ENCODE measurements at regions not wholly inside any gene's neighbourhood (a gene's known extent, or its start where the extent isn't known, plus 50 kb on each side); places are given as distances from the start of the nearest gene placed in this dataset.

- no peaks in the 10 kb centered on the region for H3K4me1 ChIP-seq (ENCODE audit: control insufficient read depth in 2 of 2, insufficient read depth in 1 of 2, low read depth in 1 of 2, low read length in 2 of 2)
- H4K91ac ChIP-seq (ENCODE audit: low read depth, low read length, poor library complexity): no peak overlapping the region
- H2BK120ac ChIP-seq (ENCODE audit: low read depth, low read length): no peak overlapping the region
- H3K18ac ChIP-seq (ENCODE audit: low read length): no peak overlapping the region
- no peak overlapping the region for H4K8ac ChIP-seq (ENCODE audit: low read depth, low read length)
- no peak overlapping the region for H3K4me2 ChIP-seq (ENCODE audit: insufficient read depth, low read length, poor library complexity, severe bottlenecking)
- no peak overlapping the region for H3K27ac ChIP-seq (replicated peaks; ENCODE audit: low read length)
- H3K79me1 ChIP-seq (ENCODE audit: low read depth, low read length): no peaks in the 10 kb centered on the region
- H2AFZ ChIP-seq (ENCODE audit: low read length): no peak overlapping the region
- H2BK5ac ChIP-seq (ENCODE audit: low read length): no peak overlapping the region
- H2AK5ac ChIP-seq (ENCODE audit: low read depth, low read length): no peak overlapping the region
- no peak overlapping the region for H2BK12ac ChIP-seq (ENCODE audit: low read length)
- H3K4me3 ChIP-seq (ENCODE audit: low read length in 2 of 2): no peak overlapping the region
- H2BK15ac ChIP-seq (ENCODE audit: low read length): no peak overlapping the region
- no peak overlapping the region for H3K23ac ChIP-seq (ENCODE audit: low read depth, low read length, poor library complexity)
- no peaks in the 10 kb centered on the region for H3K36me3 ChIP-seq (replicated peaks in 1 of 2; ENCODE audit: control insufficient read depth in 2 of 2, insufficient read depth in 2 of 2, low read length in 2 of 2)
- no peaks in the 10 kb centered on the region for H3K9me3 ChIP-seq (replicated peaks in 1 of 2; ENCODE audit: control insufficient read depth in 2 of 2, insufficient read depth in 1 of 2, low read depth in 1 of 2, low read length in 2 of 2)
- DNase-seq (ENCODE audit: low spot score): no peak
- no peak overlapping the region for H3K9ac ChIP-seq (ENCODE audit: low read depth, low read length, poor library complexity)
- no peak overlapping the region for H3K14ac ChIP-seq (ENCODE audit: low read length)
- H3K4ac ChIP-seq (ENCODE audit: low read length): no peak overlapping the region
- no peaks in the 10 kb centered on the region for H3K27me3 ChIP-seq (ENCODE audit: control insufficient read depth in 3 of 3, insufficient read depth in 3 of 3, low read depth in 1 of 3, low read length in 3 of 3)
These were observed 523.6 kb downstream of the TRAM1L1 start for GRCh38 chr4:116561768-116562167.

GRCh38 chr4:116551806-116552205, 533.6 kb downstream of the TRAM1L1 start:
- H3K79me1 ChIP-seq (ENCODE audit: low read depth, low read length): no peaks in the 10 kb centered on the region
- H4K91ac ChIP-seq (ENCODE audit: low read depth, low read length, poor library complexity): no peak overlapping the region
- no peak overlapping the region for H3K14ac ChIP-seq (ENCODE audit: low read length)
- no peak overlapping the region for H3K9ac ChIP-seq (ENCODE audit: low read depth, low read length, poor library complexity)
- H3K27ac ChIP-seq (replicated peaks; ENCODE audit: low read length): no peak overlapping the region
- no peaks in the 10 kb centered on the region for H3K27me3 ChIP-seq (ENCODE audit: control insufficient read depth in 3 of 3, insufficient read depth in 3 of 3, low read depth in 1 of 3, low read length in 3 of 3)
- H3K36me3 ChIP-seq (replicated peaks in 1 of 2; ENCODE audit: control insufficient read depth in 2 of 2, insufficient read depth in 2 of 2, low read length in 2 of 2): no peaks in the 10 kb centered on the region
- H3K4me3 ChIP-seq (ENCODE audit: low read length in 2 of 2): no peak overlapping the region
- H3K4me1 ChIP-seq (ENCODE audit: control insufficient read depth in 2 of 2, insufficient read depth in 1 of 2, low read depth in 1 of 2, low read length in 2 of 2): no peaks in the 10 kb centered on the region
- no peak overlapping the region for H2BK15ac ChIP-seq (ENCODE audit: low read length)
- H2BK12ac ChIP-seq (ENCODE audit: low read length): no peak overlapping the region
- no peak overlapping the region for H2BK120ac ChIP-seq (ENCODE audit: low read depth, low read length)
- DNase-seq (ENCODE audit: low spot score): no peak
- H3K4me2 ChIP-seq (ENCODE audit: insufficient read depth, low read length, poor library complexity, severe bottlenecking): no peak overlapping the region
- no peak overlapping the region for H3K18ac ChIP-seq (ENCODE audit: low read length)
- no peak overlapping the region for H3K4ac ChIP-seq (ENCODE audit: low read length)
- no peak overlapping the region for H3K23ac ChIP-seq (ENCODE audit: low read depth, low read length, poor library complexity)
- H2BK5ac ChIP-seq (ENCODE audit: low read length): no peak overlapping the region
- H3K9me3 ChIP-seq (replicated peaks in 1 of 2; ENCODE audit: control insufficient read depth in 2 of 2, insufficient read depth in 1 of 2, low read depth in 1 of 2, low read length in 2 of 2): no peaks in the 10 kb centered on the region
- no peak overlapping the region for H2AK5ac ChIP-seq (ENCODE audit: low read depth, low read length)
- no peak overlapping the region for H2AFZ ChIP-seq (ENCODE audit: low read length)
- H4K8ac ChIP-seq (ENCODE audit: low read depth, low read length): no peak overlapping the region
- no CpG with 5 or more reads among the region's 1 CpG for WGBS, 2 donors (ENCODE audit: extremely low coverage in 2 of 2, insufficient read length in 2 of 2, insufficient replicate concordance in 1 of 2)

- Histone ChIP-seq H2AK5ac (ENCODE audit: low read depth, low read length) (no peak overlapping the region), H3K4me2 (ENCODE audit: insufficient read depth, low read length, poor library complexity, severe bottlenecking) (no peak overlapping the region), H3K27ac (replicated peaks; ENCODE audit: low read length) (no peak overlapping the region), H3K27me3 (ENCODE audit: control insufficient read depth in 3 of 3, insufficient read depth in 3 of 3, low read depth in 1 of 3, low read length in 3 of 3) (no peaks in the 10 kb centered on the region), H3K23ac (ENCODE audit: low read depth, low read length, poor library complexity) (no peak overlapping the region), H4K91ac (ENCODE audit: low read depth, low read length, poor library complexity) (no peak overlapping the region), H3K9ac (ENCODE audit: low read depth, low read length, poor library complexity) (no peak overlapping the region), H3K4ac (ENCODE audit: low read length) (no peak overlapping the region), H3K79me1 (ENCODE audit: low read depth, low read length) (no peaks in the 10 kb centered on the region), H2BK15ac (ENCODE audit: low read length) (no peak overlapping the region), H2BK12ac (ENCODE audit: low read length) (no peak overlapping the region), H2AFZ (ENCODE audit: low read length) (no peak overlapping the region), H3K4me3 (ENCODE audit: low read length in 2 of 2) (no peak overlapping the region), H3K4me1 (ENCODE audit: control insufficient read depth in 2 of 2, insufficient read depth in 1 of 2, low read depth in 1 of 2, low read length in 2 of 2) (no peaks in the 10 kb centered on the region), H3K18ac (ENCODE audit: low read length) (no peak overlapping the region), H3K14ac (ENCODE audit: low read length) (no peak overlapping the region), H3K36me3 (replicated peaks in 1 of 2; ENCODE audit: control insufficient read depth in 2 of 2, insufficient read depth in 2 of 2, low read length in 2 of 2) (no peaks in the 10 kb centered on the region), H4K8ac (ENCODE audit: low read depth, low read length) (no peak overlapping the region), H2BK5ac (ENCODE audit: low read length) (no peak overlapping the region), H3K9me3 (replicated peaks in 1 of 2; ENCODE audit: control insufficient read depth in 2 of 2, insufficient read depth in 1 of 2, low read depth in 1 of 2, low read length in 2 of 2) (no peaks in the 10 kb centered on the region), H2BK120ac (ENCODE audit: low read depth, low read length) (no peak overlapping the region)
- DNase-seq (ENCODE audit: low spot score): no peak
- no CpG with 5 or more reads among the region's 2 CpGs for WGBS, 2 donors (ENCODE audit: extremely low coverage in 2 of 2, insufficient read length in 2 of 2, insufficient replicate concordance in 1 of 2)
These were observed 537.7 kb downstream of the TRAM1L1 start for GRCh38 chr4:116547632-116548031.

- no peaks in the 10 kb centered on the region for H3K27me3 ChIP-seq (ENCODE audit: control insufficient read depth in 3 of 3, insufficient read depth in 3 of 3, low read depth in 1 of 3, low read length in 3 of 3)
- no peaks in the 10 kb centered on the region for H3K9me3 ChIP-seq (replicated peaks in 1 of 2; ENCODE audit: control insufficient read depth in 2 of 2, insufficient read depth in 1 of 2, low read depth in 1 of 2, low read length in 2 of 2)
- no peak overlapping the region for H4K91ac ChIP-seq (ENCODE audit: low read depth, low read length, poor library complexity)
- no peak overlapping the region for H4K8ac ChIP-seq (ENCODE audit: low read depth, low read length)
- no peak overlapping the region for H3K4me3 ChIP-seq (ENCODE audit: low read length in 2 of 2)
- H3K79me1 ChIP-seq (ENCODE audit: low read depth, low read length): no peaks in the 10 kb centered on the region
- no peak for DNase-seq (ENCODE audit: low spot score)
- no peak overlapping the region for H3K9ac ChIP-seq (ENCODE audit: low read depth, low read length, poor library complexity)
- H3K4me2 ChIP-seq (ENCODE audit: insufficient read depth, low read length, poor library complexity, severe bottlenecking): no peak overlapping the region
- no peak overlapping the region for H3K27ac ChIP-seq (replicated peaks; ENCODE audit: low read length)
- no peak overlapping the region for H3K14ac ChIP-seq (ENCODE audit: low read length)
- no peaks in the 10 kb centered on the region for H3K36me3 ChIP-seq (replicated peaks in 1 of 2; ENCODE audit: control insufficient read depth in 2 of 2, insufficient read depth in 2 of 2, low read length in 2 of 2)
- no peak overlapping the region for H2BK15ac ChIP-seq (ENCODE audit: low read length)
- H3K23ac ChIP-seq (ENCODE audit: low read depth, low read length, poor library complexity): no peak overlapping the region
- H2AK5ac ChIP-seq (ENCODE audit: low read depth, low read length): no peak overlapping the region
- no peak overlapping the region for H2BK120ac ChIP-seq (ENCODE audit: low read depth, low read length)
- H2AFZ ChIP-seq (ENCODE audit: low read length): no peak overlapping the region
- H3K18ac ChIP-seq (ENCODE audit: low read length): no peak overlapping the region
- no CpG with 5 or more reads among the region's 1 CpG for WGBS, 2 donors (ENCODE audit: extremely low coverage in 2 of 2, insufficient read length in 2 of 2, insufficient replicate concordance in 1 of 2)
- H2BK12ac ChIP-seq (ENCODE audit: low read length): no peak overlapping the region
- no peak overlapping the region for H3K4ac ChIP-seq (ENCODE audit: low read length)
- no peak overlapping the region for H2BK5ac ChIP-seq (ENCODE audit: low read length)
- no peaks in the 10 kb centered on the region for H3K4me1 ChIP-seq (ENCODE audit: control insufficient read depth in 2 of 2, insufficient read depth in 1 of 2, low read depth in 1 of 2, low read length in 2 of 2)
These were observed 538.6 kb downstream of the TRAM1L1 start for GRCh38 chr4:116546759-116547158.

All from neuronal stem cell (in vitro differentiated cells).